Femur (tissue), 1 donor: ENCODE measurements at regions not wholly inside any gene's neighbourhood (a gene's known extent, or its start where the extent isn't known, plus 50 kb on each side); places are given as distances from the start of the nearest gene placed in this dataset.
A peak's percentile ranks its signal among the peaks of the same experiment; 100 is the strongest.

Experiments used
- DNase-seq: peaks from one replicate; pipeline ENCODE4 v3.0.0-alpha.2; 2017

DNA sequence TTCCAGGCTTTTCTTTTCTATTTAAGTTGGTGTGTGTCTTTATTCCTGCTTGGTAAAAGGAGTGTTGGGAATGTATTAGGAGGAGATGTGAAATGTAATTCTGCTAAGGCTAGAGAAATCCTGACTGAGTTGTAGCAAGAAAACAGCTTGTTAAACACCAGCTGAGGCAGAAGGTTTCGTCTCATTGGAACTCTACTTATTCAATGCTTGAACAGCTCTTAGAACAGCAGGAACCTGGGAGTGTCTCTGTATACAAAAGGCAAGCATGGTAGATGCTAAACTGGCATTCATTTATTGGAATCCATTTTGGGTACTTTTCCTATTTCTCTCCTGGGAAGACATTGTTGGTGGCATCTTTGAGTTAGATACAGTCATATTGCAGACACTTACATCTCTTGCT is 280.9 kb downstream of the HRH4 start:
- DNase-seq, result no peak

DNA sequence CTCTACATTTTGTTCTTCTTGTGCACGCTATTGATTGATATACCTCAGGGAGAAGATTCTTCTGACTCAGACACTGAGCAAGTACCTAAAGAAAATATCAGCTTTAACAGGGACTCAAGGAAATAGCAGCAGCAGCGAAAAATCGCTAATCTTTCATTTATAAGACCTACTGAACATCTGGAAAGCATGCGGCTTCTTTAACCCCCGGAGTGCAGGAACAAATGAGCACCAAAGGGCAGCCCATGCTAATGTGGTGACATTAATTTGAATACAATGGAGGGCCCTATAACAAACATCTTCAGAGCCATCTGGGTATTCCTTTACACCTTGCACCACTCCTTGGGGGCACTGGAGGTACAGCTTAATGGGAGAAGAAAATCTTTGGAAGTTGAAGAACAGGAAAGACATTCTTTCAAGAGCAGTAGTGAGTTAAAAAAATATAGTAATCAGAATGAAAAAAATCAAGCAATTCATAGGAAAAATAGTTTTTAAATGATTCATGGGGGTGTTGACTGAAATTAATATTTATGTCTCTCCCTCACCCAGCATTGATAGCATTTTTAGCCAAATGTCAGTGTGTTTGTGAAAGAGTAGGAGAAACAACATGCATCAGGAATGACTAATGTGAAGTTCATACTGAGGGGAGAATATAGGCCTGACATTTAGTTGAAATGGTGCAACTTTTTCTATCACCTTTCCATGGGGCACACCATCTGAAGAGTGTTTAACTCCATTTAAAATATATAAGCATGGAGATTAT is 281.7 kb downstream of the HRH4 start:
- no peak for DNase-seq

DNA sequence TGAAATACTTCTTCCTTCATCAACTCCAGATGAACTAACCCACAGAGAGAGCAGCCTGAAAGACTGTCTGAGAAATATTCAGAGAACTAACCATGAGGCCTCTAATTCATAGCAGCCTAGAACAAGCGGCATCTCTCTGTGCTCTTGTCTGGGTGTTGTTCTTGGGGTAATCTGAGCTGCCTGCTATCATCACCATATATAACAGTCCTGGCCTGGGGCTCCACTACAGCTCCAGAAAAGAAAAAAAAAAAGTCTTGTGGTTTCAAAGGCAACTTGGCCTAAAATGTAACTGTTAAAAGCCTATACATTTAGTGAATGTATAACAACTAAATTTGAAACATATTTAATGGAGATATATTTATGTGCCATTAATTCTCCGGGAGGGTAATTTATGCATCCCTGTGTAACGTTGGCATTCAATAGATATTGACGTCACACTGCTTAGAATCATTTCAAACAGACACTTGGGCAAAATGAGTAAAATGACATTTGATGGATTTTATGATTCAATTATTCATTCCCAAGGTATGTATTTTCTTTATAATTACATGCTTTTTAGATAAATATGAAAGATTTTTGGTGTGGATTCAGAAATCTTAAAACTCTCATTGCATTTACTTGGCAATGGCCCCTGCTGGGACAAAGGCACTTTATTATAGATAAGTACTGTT is 294.3 kb downstream of the HRH4 start:
- DNase-seq, result no peak

DNA sequence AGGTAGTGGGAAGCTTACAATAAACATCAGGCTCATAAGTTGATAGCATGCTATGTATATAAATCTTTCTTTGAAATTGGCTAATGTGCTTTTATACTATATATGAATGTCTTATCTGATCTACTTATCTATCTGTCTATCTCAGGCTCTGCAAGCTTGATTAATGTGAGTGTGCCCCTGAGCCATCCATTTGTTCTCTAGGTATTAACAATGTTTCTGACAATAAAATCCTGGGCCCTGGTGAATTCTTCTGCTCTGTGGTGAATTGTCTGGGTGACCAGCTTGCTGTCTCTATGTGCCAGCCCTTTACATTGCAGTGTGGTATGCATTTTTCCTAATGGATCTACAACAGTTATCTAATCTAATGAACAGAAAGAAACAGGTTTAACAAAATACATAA is 295.9 kb downstream of the HRH4 start:
- DNase-seq, result no peak

DNA sequence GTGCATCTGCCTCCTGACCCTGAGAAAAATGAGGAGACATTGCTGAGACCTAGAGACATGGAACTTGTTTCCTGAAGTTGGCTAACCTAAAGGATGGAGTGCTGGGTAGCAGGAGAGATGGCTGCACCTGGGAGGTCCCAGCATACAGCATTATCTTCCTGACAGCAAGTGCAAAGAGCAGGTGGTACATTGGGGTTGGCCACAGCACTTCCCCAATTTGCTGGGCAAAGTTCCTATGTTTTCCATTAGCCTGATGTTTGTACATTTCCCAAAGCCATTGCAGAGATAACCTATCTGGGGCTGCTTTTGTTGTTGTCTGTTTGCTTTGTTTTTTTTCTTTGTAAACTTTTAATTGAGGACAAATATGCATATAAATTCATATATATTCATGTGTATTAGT is 296.7 kb downstream of the HRH4 start:
- DNase-seq, result no peak

DNA sequence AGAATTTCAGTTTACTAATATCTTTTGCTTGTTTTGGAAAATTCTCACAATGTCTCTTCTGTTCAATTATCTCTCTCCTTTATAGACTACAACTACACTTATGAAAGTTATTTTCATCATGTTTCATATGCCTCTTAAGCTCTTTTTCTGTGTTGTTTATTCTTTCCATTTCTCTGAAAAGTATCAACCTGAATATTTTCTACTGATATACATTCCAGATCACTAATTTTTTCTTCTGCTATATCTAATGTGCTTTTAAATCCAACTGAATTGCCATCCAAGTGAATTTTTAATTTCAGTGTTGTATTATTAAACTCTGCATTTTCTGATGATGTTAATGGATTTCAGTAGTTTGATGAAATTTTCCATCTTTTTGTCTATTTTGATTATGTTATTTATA is 301.3 kb downstream of the HRH4 start:
- DNase-seq, result no peak

DNA sequence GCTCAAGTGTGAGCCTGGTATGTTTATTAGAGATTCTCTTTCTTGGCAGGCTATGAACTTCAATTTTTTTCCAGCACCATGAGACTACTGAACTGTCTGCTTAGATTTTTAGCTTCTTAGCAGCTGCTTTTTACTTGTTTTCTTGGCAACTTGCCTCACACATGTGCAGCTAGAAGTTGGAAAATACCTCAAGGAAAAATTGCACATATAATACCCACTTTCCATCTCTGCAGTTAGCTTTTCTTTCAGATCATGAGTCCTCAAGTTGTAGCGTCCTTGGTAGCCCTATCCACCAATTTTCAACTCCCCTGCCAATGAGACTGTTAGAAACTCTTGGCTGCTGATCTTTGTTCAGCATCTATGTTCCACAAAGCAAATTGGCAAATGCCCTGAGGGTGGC is 302.1 kb downstream of the HRH4 start:
- peak; percentile 51 for DNase-seq

DNA sequence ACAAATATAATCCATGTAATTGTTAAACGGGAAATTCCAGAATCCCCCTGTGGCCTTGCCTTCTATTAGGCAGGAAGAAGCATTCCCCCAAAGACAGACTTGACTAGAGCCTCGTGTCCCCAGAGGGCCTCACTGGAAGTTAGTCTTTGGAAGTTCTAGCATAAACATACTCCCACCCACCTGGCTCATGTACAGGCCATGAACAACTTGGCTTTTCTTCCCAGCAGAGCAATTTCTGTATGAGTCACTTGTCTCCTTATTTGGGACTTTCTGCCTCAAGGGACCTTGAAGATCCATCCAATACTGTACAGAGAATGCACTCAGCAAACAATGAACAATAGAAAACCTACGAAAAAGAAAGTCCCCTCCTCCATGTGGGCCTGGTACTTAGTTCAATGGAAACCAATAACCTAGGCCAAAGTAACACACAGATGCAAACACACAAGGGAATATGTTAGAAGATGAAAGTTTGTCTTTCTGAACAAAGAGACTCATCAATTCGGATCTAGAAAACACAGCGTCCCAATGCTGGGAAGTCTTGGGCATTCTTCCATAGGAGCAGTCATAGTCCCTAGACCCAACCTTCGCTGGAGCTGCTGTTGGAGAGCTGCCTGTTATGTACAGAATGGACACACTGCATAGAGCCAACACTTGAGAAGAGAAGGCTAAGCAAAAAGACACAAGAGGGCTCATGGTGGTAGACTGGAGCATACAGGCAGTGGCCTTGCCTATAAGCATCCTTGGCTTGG is 303.5 kb downstream of the HRH4 start:
- DNase-seq, result peak; percentile 59

DNA sequence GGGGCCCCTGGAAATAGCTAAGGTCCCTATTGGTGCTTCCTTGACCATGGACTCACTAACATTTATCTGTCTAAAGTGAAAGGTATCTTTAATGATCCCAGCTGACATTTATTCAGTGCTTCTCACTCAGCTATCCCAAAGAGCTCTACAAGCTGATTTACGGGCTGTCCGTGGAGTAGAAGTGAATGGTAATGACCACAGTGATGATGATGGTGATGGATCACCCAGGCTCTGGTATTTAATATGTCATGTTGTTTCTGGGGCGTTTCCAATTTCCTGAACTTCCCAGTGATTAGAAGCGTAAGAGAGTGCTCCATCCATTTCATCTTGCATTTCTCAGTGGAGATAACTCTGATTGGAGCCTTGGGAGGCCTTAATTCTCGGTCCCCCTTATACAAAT is 304.3 kb downstream of the HRH4 start:
- DNase-seq, result no peak

DNA sequence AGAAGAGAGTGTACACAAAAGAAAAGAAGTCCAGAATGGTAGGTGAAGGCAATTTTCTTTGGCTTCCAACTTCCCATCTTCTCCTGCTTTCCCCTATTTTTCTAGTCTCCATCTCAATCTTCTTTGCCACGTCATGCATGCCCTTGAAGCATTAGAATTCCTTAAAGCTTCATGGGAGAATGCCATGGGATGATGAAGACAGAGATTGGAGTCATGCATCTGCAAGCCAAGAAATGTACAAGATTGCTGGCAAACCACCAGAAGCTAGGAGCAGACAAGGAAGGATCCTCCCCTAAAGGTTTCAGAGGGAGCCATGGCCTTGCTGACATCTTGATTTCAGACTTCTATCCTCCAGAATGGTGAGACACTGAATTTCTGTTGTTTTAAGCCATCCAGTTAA is 305.9 kb downstream of the HRH4 start:
- no peak for DNase-seq

DNA sequence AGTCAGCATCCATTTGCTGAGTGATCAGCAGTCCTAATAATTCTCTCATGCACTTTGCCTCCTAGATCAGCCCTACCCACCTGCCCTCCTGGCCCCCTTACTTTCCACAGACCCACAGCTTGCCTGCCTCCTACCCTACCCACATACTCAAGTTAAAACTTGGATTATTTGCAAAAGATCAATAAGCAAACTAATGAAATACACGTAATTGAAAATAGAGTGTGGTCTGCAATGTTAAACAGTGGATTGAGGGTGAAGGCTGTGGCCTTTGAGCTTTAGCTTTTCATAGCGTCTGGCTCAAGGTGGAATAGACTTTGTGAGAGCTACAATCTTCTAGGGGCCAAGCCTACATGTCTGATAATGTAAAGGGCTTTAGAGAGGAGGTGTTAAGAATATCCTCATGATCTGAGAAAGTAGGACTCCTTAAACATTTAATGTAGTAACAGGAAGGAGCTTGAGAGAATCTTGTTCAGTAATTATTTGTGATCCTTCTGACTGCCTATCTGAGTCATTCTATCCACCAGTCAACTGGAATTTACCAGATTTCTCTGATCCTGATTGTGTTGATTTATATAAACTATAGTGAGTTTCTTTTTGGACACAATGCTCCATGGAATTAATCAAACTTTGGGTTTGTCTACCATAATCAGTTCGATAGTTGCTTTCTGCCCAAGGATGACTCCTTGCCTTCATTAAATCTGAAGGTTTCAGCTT is 310.0 kb downstream of the HRH4 start:
- DNase-seq, result no peak

DNA sequence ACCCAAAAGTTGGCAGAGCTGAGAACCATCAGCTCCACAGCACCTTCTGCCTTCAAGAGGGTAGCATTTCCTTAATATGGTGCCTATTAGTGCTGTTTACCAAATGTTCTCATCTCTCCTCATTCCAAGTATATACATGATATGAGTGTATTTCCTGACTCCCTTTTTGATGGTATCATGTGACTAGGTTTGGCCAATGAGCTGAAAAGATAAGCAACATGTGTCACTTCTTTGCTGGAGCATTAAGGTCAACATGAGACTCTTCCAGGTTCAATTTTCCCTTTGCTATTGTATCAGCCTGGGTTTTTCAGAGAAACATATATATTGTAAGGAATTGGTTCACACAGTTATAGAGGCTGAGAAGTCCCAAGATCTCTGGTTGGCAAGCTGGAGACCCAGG is 310.9 kb downstream of the HRH4 start:
- no peak for DNase-seq

DNA sequence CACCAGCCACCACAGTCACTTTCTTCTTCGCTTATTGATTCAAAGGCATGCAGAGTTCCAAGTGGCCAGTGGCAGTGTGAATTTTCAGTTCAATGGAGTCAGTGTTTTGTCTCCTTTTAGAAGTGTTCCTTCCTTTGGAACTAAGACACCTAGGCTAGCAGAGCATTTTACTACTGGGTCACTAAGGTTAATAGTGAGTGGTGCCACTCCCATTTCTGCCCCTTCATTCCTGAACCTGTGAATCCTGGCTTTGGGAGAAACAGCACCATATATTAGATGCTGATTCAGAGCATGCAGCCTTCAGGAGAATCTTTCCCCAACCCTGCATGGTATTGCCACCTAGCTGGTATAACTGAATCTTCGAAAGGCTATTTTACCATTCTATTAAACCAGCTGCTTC is 312.7 kb downstream of the HRH4 start:
- no peak for DNase-seq

DNA sequence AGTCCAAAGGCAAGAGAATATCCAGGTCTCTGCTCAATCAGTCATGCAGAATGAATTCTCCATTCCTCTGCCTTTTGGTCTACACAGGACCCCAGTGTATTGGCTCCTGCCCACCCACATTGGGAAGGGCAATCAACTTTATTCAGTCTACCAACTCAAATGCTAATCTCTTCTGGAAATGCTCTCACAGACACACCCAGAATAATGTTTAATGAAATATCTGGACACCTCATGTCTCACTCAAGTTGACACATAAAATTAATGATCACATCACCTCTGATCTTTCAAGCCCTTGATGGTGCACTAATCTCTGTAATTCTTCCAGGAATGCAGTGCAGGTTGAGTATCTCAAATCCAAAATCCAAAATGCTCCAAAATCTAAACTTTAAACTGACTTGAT is 315.6 kb downstream of the HRH4 start:
- DNase-seq, result no peak

DNA sequence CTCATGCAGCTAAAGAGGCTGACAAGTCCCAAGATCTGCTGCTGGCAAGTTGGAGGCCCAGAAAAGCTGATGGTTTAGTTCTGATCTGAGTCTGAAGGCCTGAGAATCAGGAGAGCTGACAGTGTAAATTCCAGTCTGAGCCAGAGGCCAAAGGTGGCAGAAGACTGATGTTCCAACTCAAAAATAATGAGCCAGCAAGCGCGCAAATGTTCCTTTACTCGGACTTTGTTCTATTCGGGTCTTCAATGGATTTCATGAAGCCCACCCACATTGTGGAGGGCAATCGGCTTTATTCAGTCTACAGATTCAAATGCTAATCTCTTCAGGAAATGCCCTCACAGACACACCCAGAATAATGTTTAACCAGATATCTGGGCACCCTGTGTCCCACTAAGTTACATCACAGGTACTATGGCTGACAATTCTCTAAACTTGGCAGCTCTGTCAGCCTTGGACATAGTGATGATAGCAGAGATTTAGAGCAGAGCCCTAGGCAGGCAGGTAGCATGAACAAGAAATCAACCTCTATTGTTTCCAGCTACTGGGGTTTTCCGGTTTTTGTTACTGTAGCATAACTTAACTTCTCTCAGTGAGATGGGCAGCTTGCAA is 318.5 kb downstream of the HRH4 start:
- no peak for DNase-seq

DNA sequence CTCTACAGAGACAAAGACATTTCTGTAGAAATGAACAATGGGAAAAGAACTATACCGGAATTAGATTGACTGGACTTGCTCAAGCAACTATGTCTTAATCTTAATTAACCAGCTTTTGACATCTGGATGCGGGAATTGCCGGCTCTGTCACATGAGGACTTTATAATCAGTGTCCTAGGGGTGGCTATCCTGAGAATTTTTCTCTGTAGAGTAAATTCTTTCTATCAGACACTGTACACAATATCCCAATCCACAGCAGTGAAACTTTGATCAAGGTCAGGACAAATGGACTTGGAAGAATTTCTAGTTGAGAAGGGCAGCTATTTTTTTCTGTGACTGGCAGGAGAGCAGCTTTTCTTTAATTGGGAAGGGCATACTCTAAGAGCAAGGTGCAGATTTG is 322.1 kb downstream of the HRH4 start:
- DNase-seq, result no peak

DNA sequence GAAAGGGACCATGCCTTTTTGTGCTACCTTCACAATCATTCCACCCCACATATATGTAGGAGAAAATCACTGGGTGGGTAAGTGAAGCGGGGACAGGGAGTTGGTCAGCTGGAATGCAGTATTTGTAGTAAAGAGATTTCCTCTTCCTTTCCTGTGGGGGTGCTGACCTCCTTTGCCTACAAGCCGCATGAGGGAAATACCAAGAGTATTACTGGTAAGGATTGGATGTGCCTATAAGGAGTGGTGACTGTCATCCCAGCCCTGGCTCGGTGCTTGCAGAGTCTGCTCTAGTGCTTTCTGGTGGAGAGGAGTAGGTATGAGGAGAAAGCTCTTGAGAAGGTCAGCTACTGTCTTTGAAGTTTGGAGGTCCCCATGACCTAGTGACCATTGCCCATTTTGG is 324.6 kb downstream of the HRH4 start:
- no peak for DNase-seq

DNA sequence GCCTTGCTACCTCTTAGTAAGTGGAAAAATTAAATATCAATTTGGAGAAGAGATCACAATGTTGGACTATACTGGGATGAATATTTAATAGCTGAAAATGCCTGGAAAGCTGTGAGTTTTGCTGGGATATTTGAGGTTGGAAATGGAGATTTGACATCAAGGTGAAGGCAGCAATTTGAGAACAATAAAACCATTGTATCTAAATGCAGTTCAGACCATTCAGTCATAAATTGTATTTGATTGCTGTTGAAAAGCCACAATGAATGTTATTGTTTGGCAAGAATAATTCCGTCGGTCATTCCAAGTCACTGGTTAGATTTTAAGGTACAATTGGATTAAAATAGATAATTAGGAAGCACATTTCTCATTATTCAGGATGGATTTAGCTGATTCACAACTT is 325.6 kb downstream of the HRH4 start:
- no peak for DNase-seq

DNA sequence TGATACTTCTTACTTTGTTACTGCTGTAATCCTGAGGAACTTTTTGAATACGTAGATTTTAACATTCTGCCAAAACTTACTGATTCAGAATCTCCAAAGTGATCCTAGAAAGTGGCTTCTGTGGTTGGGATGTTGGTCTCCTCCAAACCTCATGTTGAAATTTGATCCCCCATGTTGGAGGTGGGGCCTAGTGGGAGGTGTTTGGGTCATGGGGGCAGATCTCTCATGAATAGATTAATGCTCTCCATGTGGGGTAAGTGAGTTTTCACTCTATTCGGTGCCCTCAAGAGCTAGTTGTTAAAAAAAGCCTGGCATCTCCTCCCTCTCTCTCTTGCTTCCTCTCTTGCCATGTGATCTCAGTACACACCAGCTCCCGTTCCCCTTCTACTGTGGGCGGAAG is 329.9 kb downstream of the HRH4 start:
- no peak for DNase-seq

DNA sequence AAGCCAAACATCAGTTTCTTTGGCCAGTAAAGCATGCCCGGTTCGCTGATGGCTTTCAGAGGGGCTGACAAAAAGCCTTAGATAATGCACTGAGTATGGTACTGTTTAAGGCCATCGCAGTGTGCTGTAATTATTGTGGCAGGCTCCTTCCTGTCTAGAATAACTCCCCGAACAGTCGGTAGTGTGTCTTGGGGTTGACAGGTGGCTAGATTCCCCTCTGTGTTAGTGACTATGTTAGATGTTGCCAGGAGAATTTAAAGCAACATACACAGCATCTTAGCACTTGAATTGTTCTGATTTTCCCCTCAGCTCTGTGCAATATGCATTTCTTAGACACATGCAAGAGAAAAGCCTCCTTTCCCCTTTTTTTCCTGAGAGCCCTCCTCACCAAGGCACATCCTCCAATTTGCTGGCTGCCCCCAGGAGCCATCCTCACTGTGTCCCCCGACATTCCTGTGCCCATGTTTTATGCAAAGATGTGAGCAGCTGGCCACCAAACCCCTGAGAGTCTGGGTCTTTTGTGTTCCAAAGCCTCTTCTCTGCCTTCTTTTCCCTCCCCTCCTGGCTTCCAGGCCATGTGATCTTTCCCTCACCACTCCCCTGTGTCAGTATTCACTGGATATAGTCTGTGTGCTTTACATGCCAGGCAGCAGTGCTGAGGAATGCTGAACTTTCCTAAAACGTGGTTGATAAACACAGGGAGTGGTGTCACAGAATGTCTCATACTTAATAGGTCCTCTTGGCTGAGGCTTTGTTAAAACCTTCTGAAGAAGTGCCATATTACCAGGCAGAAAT is 331.5 kb downstream of the HRH4 start:
- peak; percentile 28 for DNase-seq

DNA sequence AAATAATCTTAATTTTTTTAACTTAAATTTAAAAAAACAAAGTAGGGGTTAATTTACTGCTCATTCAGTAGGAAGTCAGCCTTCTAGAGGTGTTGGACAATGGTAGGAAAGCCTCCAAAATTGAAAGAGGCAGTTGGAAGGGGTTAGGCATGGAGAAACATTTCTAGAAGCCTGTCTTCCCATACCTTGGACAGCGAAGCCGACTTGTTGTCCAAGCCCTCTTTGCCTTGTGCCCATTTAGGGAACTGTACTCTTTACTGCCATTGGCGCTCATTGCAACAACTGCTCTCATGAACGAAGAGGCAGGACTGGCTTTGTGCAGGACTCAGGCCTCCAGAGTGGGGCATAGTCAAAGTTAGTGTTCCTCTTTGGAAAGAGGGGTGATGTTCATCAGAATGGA is 333.3 kb downstream of the HRH4 start:
- no peak for DNase-seq

DNA sequence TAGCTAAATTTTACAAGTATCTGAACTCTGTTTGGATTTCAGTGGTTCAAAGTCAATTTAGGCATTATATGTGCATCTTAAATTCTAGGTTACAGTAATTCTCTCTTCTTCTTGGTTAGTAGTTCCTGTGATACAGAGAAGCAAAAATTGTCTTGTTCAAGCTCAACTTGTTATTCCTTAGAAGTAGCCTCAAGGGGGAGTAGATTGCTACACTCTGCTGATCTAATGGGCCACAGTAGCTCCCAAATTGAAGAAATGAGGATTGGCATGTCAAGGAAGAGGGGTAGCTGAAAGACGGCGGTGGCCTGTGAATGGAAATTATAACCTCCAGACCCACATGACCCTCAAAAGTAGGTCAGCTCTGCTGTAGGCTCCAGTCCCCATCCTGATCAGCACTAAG is 334.7 kb downstream of the HRH4 start:
- DNase-seq, result no peak
